ENCODE measurements at regions not wholly inside any gene's neighbourhood (a gene's known extent, or its start where the extent isn't known, plus 50 kb on each side); places are given as distances from the start of the nearest gene placed in this dataset.
"Not testable (repeated sequence)": the region's sequence is repeated elsewhere in the genome, so short reads cannot be mapped to it uniquely, and the experiment has no call there.

GRCh38 chr10:57657164-57657765 lies 610.4 kb downstream of the IPMK start:
- Mint-ChIP-seq H3K27me3 (no peaks in the 10 kb centered on the region), H3K4me1 (no peaks in the 10 kb centered on the region), H3K27ac (no peak overlapping the region), H3K9me3 (ENCODE audit: insufficient read depth) (no peaks in the 10 kb centered on the region), H3K4me3 (no peak overlapping the region)
- TF ChIP-seq EZH2 (IDR thresholded peaks at IDR 0.05; ENCODE audit: borderline replicate concordance, insufficient read depth, low read depth, low read length, poor library complexity, severe bottlenecking) (no peak), CTCF (IDR thresholded peaks at IDR 0.05) (peak; percentile 67)
- Histone ChIP-seq H4K20me1 (ENCODE audit: control insufficient read depth, insufficient read depth, low read length, poor library complexity, severe bottlenecking) (no peaks in the 10 kb centered on the region), H3K36me3 (replicated peaks in 1 of 2; ENCODE audit: control extremely low read depth in 1 of 2, control insufficient read depth in 1 of 2, extremely low read depth in 1 of 2, insufficient read depth in 2 of 2, low read length in 1 of 2) (no peaks in the 10 kb centered on the region), H3K4me2 (replicated peaks; ENCODE audit: low read depth, low read length, poor library complexity, severe bottlenecking) (no peak overlapping the region), H3K27ac (ENCODE audit: low read length in 2 of 2) (no peak overlapping the region), H3K9me3 (ENCODE audit: control extremely low read depth in 1 of 3, control insufficient read depth in 2 of 3, insufficient read depth in 1 of 3, low read length in 2 of 3) (no peaks in the 10 kb centered on the region), H3K79me2 (ENCODE audit: control insufficient read depth, insufficient read depth, low read length) (no peaks in the 10 kb centered on the region), H3K4me1 (ENCODE audit: control insufficient read depth in 2 of 2, insufficient read depth in 2 of 2, low read length in 2 of 2) (no peaks in the 10 kb centered on the region), H3K9ac (ENCODE audit: low read length) (no peak overlapping the region), H3K27me3 (replicated peaks in 1 of 4; ENCODE audit: control extremely low read depth in 1 of 4, control insufficient read depth in 3 of 4, insufficient read depth in 4 of 4, low read length in 3 of 4) (no peaks in the 10 kb centered on the region), H3K4me3 (ENCODE audit: control extremely low read depth in 1 of 5, extremely low read depth in 1 of 5, insufficient read depth in 1 of 5, low read depth in 2 of 5, low read length in 4 of 5) (no peak overlapping the region), H2AFZ (ENCODE audit: insufficient read depth, low read depth, low read length, poor library complexity, severe bottlenecking) (no peak overlapping the region)
- peak; percentile 62 for ATAC-seq (ENCODE audit: low read depth)
- intact Hi-C loops (cut with micrococcal nuclease) = loop anchor here (2.0 kb wide), 1 partner anchor 318 kb away; no protein-coding TSS in a partner anchor
- ChIA-PET POLR2A (no interaction called here), CTCF (interaction anchor here (0.6 to 1.8 kb wide), 7 partner anchors 8 to 888 kb away, joined by 3 to 6 read pairs (median 3); no protein-coding TSS in a partner anchor)
- DNase-seq = peak; percentile 38
- 5% methylated on average over 2 of the region's 5 CpGs for WGBS (ENCODE audit: insufficient coverage)

GRCh38 chr10:57654856-57655255 lies 612.8 kb downstream of the IPMK start:
- Histone ChIP-seq H3K27me3 (replicated peaks in 1 of 4; ENCODE audit: control extremely low read depth in 1 of 4, control insufficient read depth in 3 of 4, insufficient read depth in 4 of 4, low read length in 3 of 4) (no peaks in the 10 kb centered on the region), H3K9ac (ENCODE audit: low read length) (no peak overlapping the region), H3K36me3 (replicated peaks in 1 of 2; ENCODE audit: control extremely low read depth in 1 of 2, control insufficient read depth in 1 of 2, extremely low read depth in 1 of 2, insufficient read depth in 2 of 2, low read length in 1 of 2) (no peaks in the 10 kb centered on the region), H3K4me3 (ENCODE audit: control extremely low read depth in 1 of 5, extremely low read depth in 1 of 5, insufficient read depth in 1 of 5, low read depth in 2 of 5, low read length in 4 of 5) (no peak overlapping the region), H4K20me1 (ENCODE audit: control insufficient read depth, insufficient read depth, low read length, poor library complexity, severe bottlenecking) (no peaks in the 10 kb centered on the region), H3K4me1 (ENCODE audit: control insufficient read depth in 2 of 2, insufficient read depth in 2 of 2, low read length in 2 of 2) (no peaks in the 10 kb centered on the region), H3K27ac (ENCODE audit: low read length in 2 of 2) (no peak overlapping the region), H2AFZ (ENCODE audit: insufficient read depth, low read depth, low read length, poor library complexity, severe bottlenecking) (no peak overlapping the region), H3K79me2 (ENCODE audit: control insufficient read depth, insufficient read depth, low read length) (no peaks in the 10 kb centered on the region), H3K9me3 (ENCODE audit: control extremely low read depth in 1 of 3, control insufficient read depth in 2 of 3, insufficient read depth in 1 of 3, low read length in 2 of 3) (no peaks in the 10 kb centered on the region), H3K4me2 (replicated peaks; ENCODE audit: low read depth, low read length, poor library complexity, severe bottlenecking) (no peak overlapping the region)
- DNase-seq (no peak), ATAC-seq (ENCODE audit: low read depth) (no peak)
- TF ChIP-seq CTCF (IDR thresholded peaks at IDR 0.05) = no peak
- no peak for TF ChIP-seq EZH2 (IDR thresholded peaks at IDR 0.05; ENCODE audit: borderline replicate concordance, insufficient read depth, low read depth, low read length, poor library complexity, severe bottlenecking)
- WGBS (ENCODE audit: insufficient coverage) = no CpG with 5 or more reads among the region's 2 CpGs
- Mint-ChIP-seq H3K4me3 (no peak overlapping the region), H3K27ac (no peak overlapping the region), H3K4me1 (no peaks in the 10 kb centered on the region), H3K27me3 (no peaks in the 10 kb centered on the region), H3K9me3 (ENCODE audit: insufficient read depth) (no peaks in the 10 kb centered on the region)
- ChIA-PET POLR2A (no interaction called here), CTCF (interaction anchor here (1.9 kb wide), 1 partner anchor 15 kb away, joined by 4 read pairs; no protein-coding TSS in a partner anchor)
- intact Hi-C loops (cut with micrococcal nuclease) = no loop called here

- not testable (repeated sequence) for H3K9me3 Mint-ChIP-seq (ENCODE audit: insufficient read depth)
These were observed 622.6 kb downstream of the IPMK start for GRCh38 chr10:57645108-57645507.

More at GRCh38 chr10:57645108-57645507, 622.6 kb downstream of the IPMK start:
- H3K9ac ChIP-seq (ENCODE audit: low read length); H3K27ac Mint-ChIP-seq; H3K36me3 ChIP-seq (replicated peaks in 1 of 2; ENCODE audit: control extremely low read depth in 1 of 2, control insufficient read depth in 1 of 2, extremely low read depth in 1 of 2, insufficient read depth in 2 of 2, low read length in 1 of 2); H3K27me3 Mint-ChIP-seq; H2AFZ ChIP-seq (ENCODE audit: insufficient read depth, low read depth, low read length, poor library complexity, severe bottlenecking); DNase-seq; H3K27ac ChIP-seq (ENCODE audit: low read length in 2 of 2); H3K4me1 ChIP-seq (ENCODE audit: control insufficient read depth in 2 of 2, insufficient read depth in 2 of 2, low read length in 2 of 2); H3K27me3 ChIP-seq (replicated peaks in 1 of 4; ENCODE audit: control extremely low read depth in 1 of 4, control insufficient read depth in 3 of 4, insufficient read depth in 4 of 4, low read length in 3 of 4); intact Hi-C loops (cut with micrococcal nuclease); H3K4me2 ChIP-seq (replicated peaks; ENCODE audit: low read depth, low read length, poor library complexity, severe bottlenecking); POLR2A ChIA-PET; ATAC-seq (ENCODE audit: low read depth); H3K4me3 ChIP-seq (ENCODE audit: control extremely low read depth in 1 of 5, extremely low read depth in 1 of 5, insufficient read depth in 1 of 5, low read depth in 2 of 5, low read length in 4 of 5); H4K20me1 ChIP-seq (ENCODE audit: control insufficient read depth, insufficient read depth, low read length, poor library complexity, severe bottlenecking); H3K9me3 ChIP-seq (ENCODE audit: control extremely low read depth in 1 of 3, control insufficient read depth in 2 of 3, insufficient read depth in 1 of 3, low read length in 2 of 3); H3K4me3 Mint-ChIP-seq; H3K79me2 ChIP-seq (ENCODE audit: control insufficient read depth, insufficient read depth, low read length); H3K4me1 Mint-ChIP-seq: not testable (repeated sequence)
- 77% methylated on average over 3 of the region's 3 CpGs for WGBS (ENCODE audit: insufficient coverage)
- CTCF ChIA-PET = interaction anchor here (1.8 kb wide), 1 partner anchor 13 kb away, joined by 6 read pairs; no protein-coding TSS in a partner anchor
